Neural progenitor cell (in vitro differentiated cells): ENCODE measurements at regions not wholly inside any gene's neighbourhood (a gene's known extent, or its start where the extent isn't known, plus 50 kb on each side); places are given as distances from the start of the nearest gene placed in this dataset.

Source experiments
- DNase-seq: peaks from one replicate; pipeline ENCODE4 v3.0.0-alpha.2; 2016; ENCODE audit warnings: low spot score
- H2AFZ ChIP-seq: fragments of 200-600 bp; sonication (generic); replicated peaks from 2 replicates; pipeline ENCODE4 v1.6.1; 2016; ENCODE audit warnings: antibody characterized with exemption
- H3F3A ChIP-seq: fragments of 200-600 bp; sonication (generic); 2 replicates; pipeline ENCODE4 v1.6.1; 2016; ENCODE audit warnings: antibody characterized with exemption, low read depth
- H3K27ac ChIP-seq: fragments of 200-600 bp; sonication (generic); 2 replicates; pipeline ENCODE4 v1.5.1; 2016; ENCODE audit warnings: mild to moderate bottlenecking
- H3K27me3 ChIP-seq: fragments of 200-600 bp; sonication (generic); 2 replicates; pipeline ENCODE4 v1.6.1; 2016; ENCODE audit warnings: mild to moderate bottlenecking, moderate library complexity
- H3K36me3 ChIP-seq: fragments of 200-600 bp; sonication (generic); 2 replicates; pipeline ENCODE4 v1.5.1; 2016
- H3K4me1 ChIP-seq: fragments of 200-600 bp; sonication (generic); 2 replicates; pipeline ENCODE4 v1.6.1; 2016; ENCODE audit warnings: mixed run types
- H3K4me2 ChIP-seq: fragments of 200-600 bp; sonication (generic); 2 replicates; pipeline ENCODE4 v1.6.1; 2016
- H3K4me3 ChIP-seq: fragments of 200-600 bp; sonication (generic); 2 replicates; pipeline ENCODE4 v1.5.1; 2016
- H3K79me2 ChIP-seq: fragments of 200-600 bp; sonication (generic); 2 replicates; pipeline ENCODE4 v1.6.1; 2016; ENCODE audit warnings: low read depth
- H3K9ac ChIP-seq: fragments of 200-600 bp; sonication (generic); 2 replicates; pipeline ENCODE4 v1.6.1; 2016
- H3K9me3 ChIP-seq: fragments of 200-600 bp; sonication (generic); 2 replicates; pipeline ENCODE4 v1.5.1; 2016; ENCODE audit warnings: low read depth
- H4K20me1 ChIP-seq: fragments of 200-600 bp; sonication (generic); 2 replicates; pipeline ENCODE4 v1.6.1; 2016; ENCODE audit warnings: low read depth
- H3K27ac Mint-ChIP-seq: 3 replicates; pipeline ENCODE4 v1.8.0; 2021; ENCODE audit warnings: mixed read lengths
- H3K27me3 Mint-ChIP-seq: 2 replicates; pipeline ENCODE4 v1.8.0; 2022; ENCODE audit warnings: low read depth, mild to moderate bottlenecking, inconsistent platforms, moderate library complexity, mixed read lengths; ENCODE audit not compliant: insufficient read depth
- H3K36me3 Mint-ChIP-seq: 3 replicates; pipeline ENCODE4 v1.8.0; 2021; ENCODE audit warnings: mixed read lengths
- H3K4me1 Mint-ChIP-seq: 3 replicates; pipeline ENCODE4 v1.8.0; 2021; ENCODE audit warnings: mixed read lengths
- H3K4me3 Mint-ChIP-seq: 3 replicates; pipeline ENCODE4 v1.8.0; 2021; ENCODE audit warnings: mild to moderate bottlenecking, moderate library complexity, mixed read lengths
- H3K9me3 Mint-ChIP-seq: 3 replicates; pipeline ENCODE4 v1.8.0; 2020; ENCODE audit warnings: mixed read lengths
- CTCF ChIP-seq: fragments of 200-600 bp; sonication (generic); IDR thresholded peaks from 2 replicates; pipeline ENCODE4 v1.5.1; 2017; ENCODE audit warnings: antibody characterized with exemption, mild to moderate bottlenecking
- EZH2 ChIP-seq: fragments of 200-600 bp; sonication (generic); IDR thresholded peaks from 2 replicates; pipeline ENCODE4 v1.6.1; 2017; ENCODE audit warnings: antibody characterized with exemption, mild to moderate bottlenecking, moderate library complexity
- EZH2phosphoT487 ChIP-seq: fragments of 200-600 bp; sonication (generic); IDR thresholded peaks from 2 replicates; pipeline ENCODE4 v1.6.1; 2017; ENCODE audit warnings: antibody characterized with exemption

- H4K20me1 ChIP-seq, result no peaks in the 10 kb centered on the region
- H3K9me3 ChIP-seq, result no peaks in the 10 kb centered on the region
- peaks cover 16% of the 10 kb centered on the region for H3K4me1 ChIP-seq
- H3K79me2 ChIP-seq, result no peaks in the 10 kb centered on the region
- no peaks in the 10 kb centered on the region for H3K36me3 ChIP-seq
- H3K4me1 Mint-ChIP-seq, result peaks cover 2% of the 10 kb centered on the region
- H3K36me3 Mint-ChIP-seq, result no peaks in the 10 kb centered on the region
- no peak overlapping the region for H3K9ac ChIP-seq
- H3K4me2 ChIP-seq, result no peak overlapping the region
- H2AFZ ChIP-seq, result peak overlapping the region; percentile 42
- H3K27me3 ChIP-seq, result no peaks in the 10 kb centered on the region
- no peak overlapping the region for H3K27ac ChIP-seq
- TF ChIP-seq EZH2 (no peak), EZH2phosphoT487 (no peak), CTCF (no peak)
- DNase-seq, result no peak
- H3K9me3 Mint-ChIP-seq, result no peaks in the 10 kb centered on the region
- H3K4me3 Mint-ChIP-seq, result no peak overlapping the region
- H3K4me3 ChIP-seq, result no peak overlapping the region
- no peak overlapping the region for H3K27ac Mint-ChIP-seq
- peaks cover 11% of the 10 kb centered on the region for H3F3A ChIP-seq
- peaks cover 5% of the 10 kb centered on the region for H3K27me3 Mint-ChIP-seq
Measured at GRCh38 chr1:113247782-113248181, 142.5 kb upstream of the MAGI3 start.

- Mint-ChIP-seq H3K4me3 (no peak overlapping the region), H3K36me3 (no peaks in the 10 kb centered on the region), H3K9me3 (no peaks in the 10 kb centered on the region), H3K27me3 (peaks cover 5% of the 10 kb centered on the region), H3K4me1 (peaks cover 1% of the 10 kb centered on the region), H3K27ac (no peak overlapping the region)
- Histone ChIP-seq H3F3A (peaks cover 18% of the 10 kb centered on the region), H3K4me3 (no peak overlapping the region), H3K27me3 (no peaks in the 10 kb centered on the region), H4K20me1 (no peaks in the 10 kb centered on the region), H3K4me2 (no peak overlapping the region), H2AFZ (no peak overlapping the region), H3K79me2 (no peaks in the 10 kb centered on the region), H3K9ac (no peak overlapping the region), H3K4me1 (peaks cover 23% of the 10 kb centered on the region), H3K9me3 (no peaks in the 10 kb centered on the region), H3K36me3 (no peaks in the 10 kb centered on the region), H3K27ac (no peak overlapping the region)
- no peak for DNase-seq
- TF ChIP-seq CTCF (no peak), EZH2 (no peak), EZH2phosphoT487 (no peak)
Measured at GRCh38 chr1:113248494-113248893, 141.8 kb upstream of the MAGI3 start.

- Mint-ChIP-seq H3K27ac (no peak overlapping the region), H3K36me3 (no peaks in the 10 kb centered on the region), H3K27me3 (peaks cover 5% of the 10 kb centered on the region), H3K9me3 (no peaks in the 10 kb centered on the region), H3K4me3 (no peak overlapping the region), H3K4me1 (peaks cover under 1% of the 10 kb centered on the region)
- H3K4me2 ChIP-seq, result no peak overlapping the region
- H3K4me1 ChIP-seq, result peaks cover 39% of the 10 kb centered on the region
- H3K27ac ChIP-seq, result no peak overlapping the region
- H3K27me3 ChIP-seq, result no peaks in the 10 kb centered on the region
- H3K79me2 ChIP-seq, result no peaks in the 10 kb centered on the region
- no peaks in the 10 kb centered on the region for H3K9me3 ChIP-seq
- no peak overlapping the region for H2AFZ ChIP-seq
- peaks cover 33% of the 10 kb centered on the region for H3F3A ChIP-seq
- no peak overlapping the region for H3K9ac ChIP-seq
- H3K36me3 ChIP-seq, result no peaks in the 10 kb centered on the region
- DNase-seq, result no peak
- H4K20me1 ChIP-seq, result no peaks in the 10 kb centered on the region
- H3K4me3 ChIP-seq, result no peak overlapping the region
- TF ChIP-seq EZH2phosphoT487 (no peak), CTCF (no peak), EZH2 (no peak)
Measured at GRCh38 chr1:113250161-113250560, 140.2 kb upstream of the MAGI3 start.

- no peaks in the 10 kb centered on the region for H3K79me2 ChIP-seq
- TF ChIP-seq EZH2phosphoT487 (no peak), EZH2 (no peak), CTCF (no peak)
- H3K9ac ChIP-seq, result no peak overlapping the region
- Mint-ChIP-seq H3K27me3 (no peaks in the 10 kb centered on the region), H3K4me1 (peaks cover 2% of the 10 kb centered on the region), H3K36me3 (no peaks in the 10 kb centered on the region), H3K9me3 (no peaks in the 10 kb centered on the region), H3K4me3 (no peak overlapping the region), H3K27ac (no peak overlapping the region)
- H3K4me2 ChIP-seq, result peak overlapping the region; percentile 66
- no peak overlapping the region for H3K27ac ChIP-seq
- DNase-seq, result peak; percentile 30
- no peaks in the 10 kb centered on the region for H3K36me3 ChIP-seq
- no peaks in the 10 kb centered on the region for H3K27me3 ChIP-seq
- H3K4me3 ChIP-seq, result no peak overlapping the region
- H2AFZ ChIP-seq, result no peak overlapping the region
- H3K9me3 ChIP-seq, result no peaks in the 10 kb centered on the region
- peaks cover 50% of the 10 kb centered on the region for H3F3A ChIP-seq
- peaks cover 56% of the 10 kb centered on the region for H3K4me1 ChIP-seq
- H4K20me1 ChIP-seq, result no peaks in the 10 kb centered on the region
Measured at GRCh38 chr1:113252166-113252565, 138.1 kb upstream of the MAGI3 start.
